ENCODE measurements at regions not wholly inside any gene's neighbourhood (a gene's known extent, or its start where the extent isn't known, plus 50 kb on each side); places are given as distances from the start of the nearest gene placed in this dataset.

DNA sequence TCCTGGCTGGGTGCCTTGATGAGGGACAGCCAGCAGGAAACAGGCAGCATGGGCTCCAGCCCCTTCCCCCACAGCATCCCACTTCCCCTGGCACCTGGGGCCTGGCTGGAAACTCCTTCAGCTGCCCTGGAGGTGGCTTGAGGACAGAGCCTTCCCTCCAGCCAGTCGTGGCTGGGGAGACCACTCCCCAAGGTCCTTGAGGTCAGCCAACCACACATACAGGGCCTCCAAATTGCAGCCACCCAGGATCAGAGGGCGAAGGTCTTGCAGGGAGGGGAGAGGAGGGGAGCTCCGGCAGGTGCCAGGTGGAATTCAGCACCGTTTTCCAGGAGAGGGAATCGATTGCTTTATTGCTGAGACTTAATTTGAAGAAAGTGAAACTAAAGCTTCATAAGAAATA is 280.4 kb downstream of the PBX3 start:
- DNase-seq: no peak
- Histone ChIP-seq H3K9me3 (no peaks in the 10 kb centered on the region), H3K36me3 (no peaks in the 10 kb centered on the region), H3K4me1 (no peaks in the 10 kb centered on the region), H3K4me3 (no peak overlapping the region), H3K27me3 (peaks cover 0 to 17% of the 10 kb centered on the region in 2 donors), H3K27ac (no peak overlapping the region)
- intact Hi-C loops (cut with DNase I): no loop called here
- no peak for ATAC-seq
- TF ChIP-seq, protein P1, sequence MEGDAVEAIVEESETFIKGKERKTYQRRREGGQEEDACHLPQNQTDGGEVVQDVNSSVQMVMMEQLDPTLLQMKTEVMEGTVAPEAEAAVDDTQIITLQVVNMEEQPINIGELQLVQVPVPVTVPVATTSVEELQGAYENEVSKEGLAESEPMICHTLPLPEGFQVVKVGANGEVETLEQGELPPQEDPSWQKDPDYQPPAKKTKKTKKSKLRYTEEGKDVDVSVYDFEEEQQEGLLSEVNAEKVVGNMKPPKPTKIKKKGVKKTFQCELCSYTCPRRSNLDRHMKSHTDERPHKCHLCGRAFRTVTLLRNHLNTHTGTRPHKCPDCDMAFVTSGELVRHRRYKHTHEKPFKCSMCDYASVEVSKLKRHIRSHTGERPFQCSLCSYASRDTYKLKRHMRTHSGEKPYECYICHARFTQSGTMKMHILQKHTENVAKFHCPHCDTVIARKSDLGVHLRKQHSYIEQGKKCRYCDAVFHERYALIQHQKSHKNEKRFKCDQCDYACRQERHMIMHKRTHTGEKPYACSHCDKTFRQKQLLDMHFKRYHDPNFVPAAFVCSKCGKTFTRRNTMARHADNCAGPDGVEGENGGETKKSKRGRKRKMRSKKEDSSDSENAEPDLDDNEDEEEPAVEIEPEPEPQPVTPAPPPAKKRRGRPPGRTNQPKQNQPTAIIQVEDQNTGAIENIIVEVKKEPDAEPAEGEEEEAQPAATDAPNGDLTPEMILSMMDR (IDR thresholded peaks at IDR 0.05): no peak

DNA sequence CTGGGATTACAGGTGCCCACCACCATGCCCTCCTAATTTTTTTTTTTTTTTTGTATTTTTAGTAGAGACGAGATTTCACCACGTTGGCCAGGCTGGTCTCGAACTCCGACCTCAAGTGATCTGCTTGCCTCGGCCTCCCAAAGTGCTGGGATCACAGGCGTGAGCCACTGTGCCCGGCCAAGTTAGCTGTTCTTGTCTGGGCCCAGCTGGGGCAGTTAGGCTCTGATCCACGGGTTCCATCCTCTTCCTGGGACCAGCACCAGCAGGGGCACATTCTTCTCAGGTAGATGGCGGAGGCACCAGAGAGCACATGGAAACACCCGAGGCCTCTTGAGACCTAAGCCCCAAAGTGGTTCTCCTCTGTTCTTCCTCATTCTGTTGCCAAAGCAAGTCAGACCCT is 281.6 kb downstream of the PBX3 start:
- Histone ChIP-seq H3K9me3 (no peaks in the 10 kb centered on the region), H3K27me3 (peaks cover 0 to 23% of the 10 kb centered on the region in 2 donors), H3K36me3 (no peaks in the 10 kb centered on the region), H3K27ac (no peak overlapping the region), H3K4me1 (no peaks in the 10 kb centered on the region), H3K4me3 (no peak overlapping the region)
- intact Hi-C loops (cut with DNase I): no loop called here
- ATAC-seq: no peak
- DNase-seq: no peak
- TF ChIP-seq, protein P1 (IDR thresholded peaks at IDR 0.05): no peak

DNA sequence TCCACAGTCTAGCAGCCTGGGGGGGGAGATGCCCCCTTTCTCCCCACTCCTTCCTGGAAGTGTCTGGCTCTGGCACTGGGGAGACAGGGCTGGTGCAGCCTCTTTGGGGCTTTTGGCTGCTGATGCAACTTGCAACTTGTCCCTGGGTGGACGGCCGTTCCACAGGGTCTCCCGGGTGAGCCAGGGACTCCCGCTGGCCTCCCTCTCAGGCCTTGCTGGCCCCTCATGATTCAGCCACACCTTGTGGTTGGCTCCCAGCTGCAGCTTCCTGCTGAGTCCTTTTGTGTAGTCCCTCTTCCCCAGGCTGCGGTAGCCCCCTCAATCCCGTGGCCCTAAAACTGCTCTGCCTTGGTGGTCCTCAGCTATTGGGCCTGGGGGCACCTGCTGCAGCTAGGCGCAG is 283.5 kb downstream of the PBX3 start:
- Histone ChIP-seq H3K4me1 (no peaks in the 10 kb centered on the region), H3K9me3 (no peaks in the 10 kb centered on the region), H3K27me3 (peaks cover 0 to 38% of the 10 kb centered on the region in 2 donors), H3K27ac (no peak overlapping the region), H3K36me3 (no peaks in the 10 kb centered on the region), H3K4me3 (no peak overlapping the region)
- intact Hi-C loops (cut with DNase I): no loop called here
- TF ChIP-seq, protein P1 (IDR thresholded peaks at IDR 0.05): no peak
- DNase-seq (no peak), ATAC-seq (no peak)

DNA sequence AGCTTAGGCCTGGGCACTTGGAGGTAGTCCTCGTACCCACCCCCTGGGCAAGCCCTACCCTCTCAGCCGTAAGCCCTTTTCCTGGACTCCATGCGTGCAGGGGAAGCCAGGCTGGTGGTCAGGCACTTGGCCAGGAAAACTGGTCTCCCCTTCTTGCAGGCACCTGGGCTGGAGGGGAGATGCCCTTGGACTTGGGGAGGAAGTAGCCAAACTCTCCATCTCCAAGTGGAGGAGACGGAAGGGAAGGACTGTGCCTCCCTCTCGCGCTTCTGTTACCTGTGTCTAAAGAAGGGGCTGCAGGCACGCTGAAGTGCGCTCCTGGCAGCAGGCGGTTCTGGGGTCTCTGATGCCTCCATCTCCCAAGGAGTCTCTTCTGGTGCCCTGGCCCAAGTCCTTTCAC is 283.9 kb downstream of the PBX3 start:
- DNase-seq (no peak), ATAC-seq (no peak)
- Histone ChIP-seq H3K9me3 (no peaks in the 10 kb centered on the region), H3K4me3 (no peak overlapping the region), H3K4me1 (no peaks in the 10 kb centered on the region), H3K36me3 (no peaks in the 10 kb centered on the region), H3K27ac (no peak overlapping the region), H3K27me3 (peaks cover 0 to 42% of the 10 kb centered on the region in 2 donors)
- TF ChIP-seq, protein P1 (IDR thresholded peaks at IDR 0.05): no peak
- intact Hi-C loops (cut with DNase I): no loop called here

DNA sequence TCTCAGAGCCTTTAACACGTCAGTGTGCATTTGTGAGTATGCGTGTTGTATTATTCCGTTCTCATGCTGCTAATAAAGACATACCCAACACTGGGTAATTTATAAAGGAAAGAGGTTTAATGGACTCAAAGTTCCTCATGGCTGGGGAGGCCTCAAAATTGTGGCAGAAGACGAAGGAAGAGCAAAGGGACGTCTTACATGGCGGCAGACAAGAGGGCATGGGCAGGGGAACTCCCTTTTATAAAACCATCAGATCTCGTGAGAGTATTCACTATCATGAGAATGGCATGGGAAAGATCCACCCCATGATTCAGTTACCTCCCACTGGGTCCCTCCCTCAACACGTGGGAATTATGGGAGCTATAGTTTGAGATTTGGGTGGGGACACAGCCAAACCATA is 285.0 kb downstream of the PBX3 start:
- DNase-seq: no peak

More for the DNA sequence above, 285.0 kb downstream of the PBX3 start:
- Histone ChIP-seq H3K4me3 (no peak overlapping the region), H3K36me3 (no peaks in the 10 kb centered on the region), H3K9me3 (no peaks in the 10 kb centered on the region), H3K4me1 (no peaks in the 10 kb centered on the region), H3K27me3 (peaks cover 0 to 50% of the 10 kb centered on the region in 2 donors), H3K27ac (no peak overlapping the region)
- intact Hi-C loops (cut with DNase I): no loop called here
- ATAC-seq: no peak
- TF ChIP-seq, protein P1 (IDR thresholded peaks at IDR 0.05): no peak

All from left lung (tissue), 4 donors.